ENCODE measurements at regions not wholly inside any gene's neighbourhood (a gene's known extent, or its start where the extent isn't known, plus 50 kb on each side); places are given as distances from the start of the nearest gene placed in this dataset.

GRCh38 chr5:77145666-77146065 lies 58.6 kb upstream of the ZBED3 start:
- no peak overlapping the region for H3K27ac ChIP-seq (ENCODE audit: insufficient read depth, low read length)
- peak overlapping the region; percentile 24 for H2AFZ ChIP-seq (ENCODE audit: low read length)
- peaks cover 6% of the 10 kb centered on the region for H3K4me1 ChIP-seq (ENCODE audit: control insufficient read depth, extremely low read depth, insufficient read depth, low read length)
- H3K36me3 ChIP-seq (ENCODE audit: control insufficient read depth, insufficient read depth, low read length) = no peaks in the 10 kb centered on the region
- peak overlapping the region; percentile 35 for H3K4me2 ChIP-seq (ENCODE audit: extremely low read depth, insufficient read depth, low read length)
- H3K9ac ChIP-seq (ENCODE audit: insufficient read depth, low read length) = no peak overlapping the region
- no peaks in the 10 kb centered on the region for H3K9me3 ChIP-seq (ENCODE audit: control insufficient read depth, insufficient read depth, low read depth, low read length)
- TF ChIP-seq CTCF (conservative IDR thresholded peaks at IDR 0.05 in 1 of 2, IDR thresholded peaks at IDR 0.05 in 1 of 2; ENCODE audit: low read depth in 1 of 2, low read length in 2 of 2) = no peak
- no peak for TF ChIP-seq EZH2 (IDR thresholded peaks at IDR 0.05; ENCODE audit: low read length, missing control alignments)
- H4K20me1 ChIP-seq (ENCODE audit: control insufficient read depth, extremely low read depth, insufficient read depth, low read length) = no peaks in the 10 kb centered on the region
- DNase-seq (ENCODE audit: low read depth in 2 of 2) = peak; percentile 60 to 77
- no peaks in the 10 kb centered on the region for H3K79me2 ChIP-seq (ENCODE audit: control insufficient read depth, insufficient read depth, low read length)
- H3K4me3 ChIP-seq (replicated peaks in 1 of 4; ENCODE audit: control extremely low read depth in 1 of 4, insufficient read depth in 1 of 4, low read depth in 3 of 4, low read length in 4 of 4) = no peak overlapping the region
- H3K27me3 ChIP-seq (ENCODE audit: control insufficient read depth, insufficient read depth, low read length) = no peaks in the 10 kb centered on the region

GRCh38 chr5:77144837-77145139 lies 57.7 kb upstream of the ZBED3 start:
- Histone ChIP-seq H3K27me3 (ENCODE audit: control insufficient read depth, insufficient read depth, low read length) (no peaks in the 10 kb centered on the region), H2AFZ (ENCODE audit: low read length) (no peak overlapping the region), H3K79me2 (ENCODE audit: control insufficient read depth, insufficient read depth, low read length) (no peaks in the 10 kb centered on the region), H3K4me1 (ENCODE audit: control insufficient read depth, extremely low read depth, insufficient read depth, low read length) (peaks cover 6% of the 10 kb centered on the region), H3K27ac (ENCODE audit: insufficient read depth, low read length) (no peak overlapping the region), H3K4me2 (ENCODE audit: extremely low read depth, insufficient read depth, low read length) (no peak overlapping the region), H3K9me3 (ENCODE audit: control insufficient read depth, insufficient read depth, low read depth, low read length) (no peaks in the 10 kb centered on the region), H3K9ac (ENCODE audit: insufficient read depth, low read length) (no peak overlapping the region), H4K20me1 (ENCODE audit: control insufficient read depth, extremely low read depth, insufficient read depth, low read length) (no peaks in the 10 kb centered on the region), H3K4me3 (replicated peaks in 1 of 4; ENCODE audit: control extremely low read depth in 1 of 4, insufficient read depth in 1 of 4, low read depth in 3 of 4, low read length in 4 of 4) (no peak overlapping the region), H3K36me3 (ENCODE audit: control insufficient read depth, insufficient read depth, low read length) (no peaks in the 10 kb centered on the region)
- TF ChIP-seq EZH2 (IDR thresholded peaks at IDR 0.05; ENCODE audit: low read length, missing control alignments) (no peak), CTCF (conservative IDR thresholded peaks at IDR 0.05 in 1 of 2, IDR thresholded peaks at IDR 0.05 in 1 of 2; ENCODE audit: low read depth in 1 of 2, low read length in 2 of 2) (no peak)
- no peak for DNase-seq (ENCODE audit: low read depth in 2 of 2)

- H4K20me1 ChIP-seq (ENCODE audit: control insufficient read depth, extremely low read depth, insufficient read depth, low read length) = no peaks in the 10 kb centered on the region
- H2AFZ ChIP-seq (ENCODE audit: low read length) = no peak overlapping the region
- H3K4me3 ChIP-seq (replicated peaks in 1 of 4; ENCODE audit: control extremely low read depth in 1 of 4, insufficient read depth in 1 of 4, low read depth in 3 of 4, low read length in 4 of 4) = no peak overlapping the region
- H3K9ac ChIP-seq (ENCODE audit: insufficient read depth, low read length) = no peak overlapping the region
- H3K27ac ChIP-seq (ENCODE audit: insufficient read depth, low read length) = no peak overlapping the region
- no peaks in the 10 kb centered on the region for H3K79me2 ChIP-seq (ENCODE audit: control insufficient read depth, insufficient read depth, low read length)
- DNase-seq (ENCODE audit: low read depth in 2 of 2) = peak; percentile 69 to 84
- TF ChIP-seq CTCF (conservative IDR thresholded peaks at IDR 0.05 in 1 of 2, IDR thresholded peaks at IDR 0.05 in 1 of 2; ENCODE audit: low read depth in 1 of 2, low read length in 2 of 2) (peak; percentile 90 to 93), EZH2 (IDR thresholded peaks at IDR 0.05; ENCODE audit: low read length, missing control alignments) (no peak)
- H3K9me3 ChIP-seq (ENCODE audit: control insufficient read depth, insufficient read depth, low read depth, low read length) = no peaks in the 10 kb centered on the region
- no peaks in the 10 kb centered on the region for H3K36me3 ChIP-seq (ENCODE audit: control insufficient read depth, insufficient read depth, low read length)
- H3K4me2 ChIP-seq (ENCODE audit: extremely low read depth, insufficient read depth, low read length) = no peak overlapping the region
- H3K4me1 ChIP-seq (ENCODE audit: control insufficient read depth, extremely low read depth, insufficient read depth, low read length) = peaks cover 6% of the 10 kb centered on the region
- H3K27me3 ChIP-seq (ENCODE audit: control insufficient read depth, insufficient read depth, low read length) = no peaks in the 10 kb centered on the region
Measured at GRCh38 chr5:77143998-77144836, 57.1 kb upstream of the ZBED3 start.
